CD14-positive monocyte (primary cell): ENCODE measurements at regions not wholly inside any gene's neighbourhood (a gene's known extent, or its start where the extent isn't known, plus 50 kb on each side); places are given as distances from the start of the nearest gene placed in this dataset.

Source experiments
- DNase-seq, 3 donors: peaks; one replicate each; pipeline ENCODE4 v3.0.0-alpha.2; 2011 to 2022
- H2AFZ ChIP-seq: 2 replicates; pipeline ENCODE4 v1.6.0; 2012; ENCODE audit warnings: mild to moderate bottlenecking, low read depth, low read length, inconsistent platforms; ENCODE audit not compliant: insufficient read depth, poor library complexity, severe bottlenecking
- H3K27ac ChIP-seq, 2 donors: 1 replicate in 1 of 2; 2 replicates in 1 of 2; pipeline ENCODE4 v1.5.1; 2012 to 2013; ENCODE audit warnings: low read length in 2 of 2, control low read depth in 1 of 2, inconsistent platforms in 1 of 2, low read depth in 1 of 2, mild to moderate bottlenecking in 1 of 2
- H3K27me3 ChIP-seq, 2 donors: one replicate each; pipeline versions ENCODE4 v1.6.0 to v1.6.1; 2011 to 2013; ENCODE audit warnings: low read length in 2 of 2; ENCODE audit not compliant: control insufficient read depth in 2 of 2, insufficient read depth in 2 of 2
- H3K36me3 ChIP-seq, 2 donors: replicated peaks in 1 of 2; 1 replicate in 1 of 2; 2 replicates in 1 of 2; pipeline versions ENCODE4 v1.5.1 to v1.6.1; 2012 to 2013; ENCODE audit warnings: low read length in 2 of 2, control low read depth in 1 of 2, inconsistent platforms in 1 of 2, mild to moderate bottlenecking in 1 of 2; ENCODE audit not compliant: insufficient read depth in 2 of 2, control insufficient read depth in 1 of 2
- H3K4me1 ChIP-seq, 2 donors: 1 replicate in 1 of 2; 2 replicates in 1 of 2; pipeline versions ENCODE4 v1.5.1 to v1.6.1; 2012 to 2013; ENCODE audit warnings: low read length in 2 of 2, control low read depth in 1 of 2, inconsistent platforms in 1 of 2, mild to moderate bottlenecking in 1 of 2, moderate library complexity in 1 of 2; ENCODE audit not compliant: insufficient read depth in 2 of 2, control insufficient read depth in 1 of 2
- H3K4me2 ChIP-seq: replicated peaks from 2 replicates; pipeline ENCODE3; 2012; ENCODE audit warnings: low read length, moderate library complexity, mild to moderate bottlenecking; ENCODE audit not compliant: poor library complexity, severe bottlenecking; ENCODE audit errors: extremely low read depth
- H3K4me3 ChIP-seq, 3 experiments: fragments of 200-600 bp in 1 of 3; sonication (generic) in 1 of 3; replicated peaks in 1 of 3; 1 replicate in 2 of 3; 2 replicates in 1 of 3; pipeline ENCODE4 v1.5.1; 2011 to 2013; ENCODE audit warnings: low read length in 3 of 3, mild to moderate bottlenecking in 3 of 3, control low read depth in 2 of 3, low read depth in 2 of 3, inconsistent platforms in 1 of 3, moderate library complexity in 1 of 3
- H3K79me2 ChIP-seq: 2 replicates; pipeline ENCODE4 v1.6.0; 2012; ENCODE audit warnings: mild to moderate bottlenecking, control low read depth, inconsistent platforms, low read length, moderate library complexity; ENCODE audit not compliant: insufficient read depth
- H3K9ac ChIP-seq: 2 replicates; pipeline ENCODE4 v1.6.0; 2017; ENCODE audit warnings: low read length, mild to moderate bottlenecking; ENCODE audit not compliant: insufficient read depth, poor library complexity, severe bottlenecking
- H3K9me3 ChIP-seq, 2 donors: replicated peaks in 1 of 2; 1 replicate in 1 of 2; 2 replicates in 1 of 2; pipeline versions ENCODE4 v1.5.1 to v1.6.1; 2012 to 2013; ENCODE audit warnings: low read length in 2 of 2, control low read depth in 1 of 2; ENCODE audit not compliant: control insufficient read depth in 1 of 2, insufficient read depth in 1 of 2
- H4K20me1 ChIP-seq: 2 replicates; pipeline ENCODE4 v1.6.0; 2012; ENCODE audit warnings: mild to moderate bottlenecking, low read length, control low read depth, moderate library complexity; ENCODE audit not compliant: insufficient read depth
- H3K27ac Mint-ChIP-seq, 7 donors: one replicate each; pipeline ENCODE4 v1.8.0; 2020; ENCODE audit warnings: mild to moderate bottlenecking in 7 of 7, mixed read lengths in 7 of 7, moderate library complexity in 6 of 7, inconsistent platforms in 2 of 7
- H3K27me3 Mint-ChIP-seq, 3 donors: one replicate each; pipeline ENCODE4 v1.8.0; 2021 to 2022; ENCODE audit warnings: low read depth in 3 of 3, mild to moderate bottlenecking in 3 of 3, mixed read lengths in 3 of 3, moderate library complexity in 3 of 3, inconsistent platforms in 1 of 3
- H3K36me3 Mint-ChIP-seq, 2 donors: one replicate each; pipeline ENCODE4 v1.8.0; 2020; ENCODE audit warnings: mixed read lengths in 2 of 2, inconsistent platforms in 1 of 2, mild to moderate bottlenecking in 1 of 2
- H3K4me1 Mint-ChIP-seq: one replicate; pipeline ENCODE4 v1.8.0; 2020; ENCODE audit warnings: mild to moderate bottlenecking, mixed read lengths
- H3K4me3 Mint-ChIP-seq, 2 donors: one replicate each; pipeline ENCODE4 v1.8.0; 2020; ENCODE audit warnings: mild to moderate bottlenecking in 2 of 2, mixed read lengths in 2 of 2, moderate library complexity in 1 of 2
- H3K9me3 Mint-ChIP-seq, 7 donors: one replicate each; pipeline ENCODE4 v1.8.0; 2020 to 2022; ENCODE audit warnings: mixed read lengths in 7 of 7, mild to moderate bottlenecking in 6 of 7, moderate library complexity in 6 of 7, inconsistent platforms in 2 of 7
- WGBS: methylation state at CpG from one replicate; pipeline ENCODE4 v1.1.5; 2013; ENCODE audit warnings: missing lambda C conversion rate; ENCODE audit not compliant: insufficient coverage; 5-methylcytosine and 5-hydroxymethylcytosine counted together
- intact Hi-C, 2 donors: fragments of 100-400 bp; cut with micrococcal nuclease; formaldehyde crosslinking; loops; one replicate each; pipeline versions ENCODE4 v1.15.0 to v1.15.1; 2023
- TF ChIP-seq, protein P1 (sequence below): fragments of 200-600 bp; IDR thresholded peaks from one replicate; pipeline ENCODE4 v1.8.0; 2022; ENCODE audit warnings: antibody characterized with exemption, mild to moderate bottlenecking

DNA sequence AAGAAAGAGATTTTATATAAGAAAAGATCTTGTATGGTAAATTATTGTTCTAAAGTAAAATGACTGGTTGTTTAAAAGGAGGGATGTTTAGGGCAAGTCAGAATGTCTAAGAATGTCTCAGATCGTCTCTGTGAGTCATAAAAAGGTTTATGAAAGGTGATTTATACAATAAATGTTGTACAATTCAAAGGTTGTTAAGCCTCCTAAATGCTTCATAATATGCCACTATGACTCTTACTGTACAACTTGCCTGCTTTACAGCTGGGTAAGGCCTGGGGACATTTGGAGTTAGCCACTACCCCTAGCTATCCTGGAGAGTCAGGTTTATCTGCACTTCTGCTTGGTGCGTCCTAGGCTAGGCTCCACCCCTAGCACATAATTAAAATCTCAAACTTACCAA is 927.4 kb downstream of the FSCB start:
- Mint-ChIP-seq H3K4me1 (no peaks in the 10 kb centered on the region), H3K27me3 (no peaks in the 10 kb centered on the region), H3K4me3 (no peak overlapping the region), H3K27ac (no peak overlapping the region), H3K9me3 (peaks cover 4 to 21% (median 9%) of the 10 kb centered on the region in 7 donors), H3K36me3 (no peaks in the 10 kb centered on the region)
- no peak for DNase-seq
- Histone ChIP-seq H3K4me3 (no peak overlapping the region), H3K4me2 (no peak overlapping the region), H3K27me3 (no peaks in the 10 kb centered on the region), H3K36me3 (no peaks in the 10 kb centered on the region), H3K9me3 (peaks cover 4 to 12% of the 10 kb centered on the region in 2 donors), H2AFZ (no peak overlapping the region), H3K4me1 (no peaks in the 10 kb centered on the region), H3K79me2 (no peaks in the 10 kb centered on the region), H4K20me1 (no peaks in the 10 kb centered on the region), H3K27ac (no peak overlapping the region), H3K9ac (no peak overlapping the region)
- intact Hi-C loops, result no loop called here
- WGBS, result no CpG with 5 or more reads among the region's 2 CpGs
- TF ChIP-seq, protein P1, sequence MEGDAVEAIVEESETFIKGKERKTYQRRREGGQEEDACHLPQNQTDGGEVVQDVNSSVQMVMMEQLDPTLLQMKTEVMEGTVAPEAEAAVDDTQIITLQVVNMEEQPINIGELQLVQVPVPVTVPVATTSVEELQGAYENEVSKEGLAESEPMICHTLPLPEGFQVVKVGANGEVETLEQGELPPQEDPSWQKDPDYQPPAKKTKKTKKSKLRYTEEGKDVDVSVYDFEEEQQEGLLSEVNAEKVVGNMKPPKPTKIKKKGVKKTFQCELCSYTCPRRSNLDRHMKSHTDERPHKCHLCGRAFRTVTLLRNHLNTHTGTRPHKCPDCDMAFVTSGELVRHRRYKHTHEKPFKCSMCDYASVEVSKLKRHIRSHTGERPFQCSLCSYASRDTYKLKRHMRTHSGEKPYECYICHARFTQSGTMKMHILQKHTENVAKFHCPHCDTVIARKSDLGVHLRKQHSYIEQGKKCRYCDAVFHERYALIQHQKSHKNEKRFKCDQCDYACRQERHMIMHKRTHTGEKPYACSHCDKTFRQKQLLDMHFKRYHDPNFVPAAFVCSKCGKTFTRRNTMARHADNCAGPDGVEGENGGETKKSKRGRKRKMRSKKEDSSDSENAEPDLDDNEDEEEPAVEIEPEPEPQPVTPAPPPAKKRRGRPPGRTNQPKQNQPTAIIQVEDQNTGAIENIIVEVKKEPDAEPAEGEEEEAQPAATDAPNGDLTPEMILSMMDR, result no peak

DNA sequence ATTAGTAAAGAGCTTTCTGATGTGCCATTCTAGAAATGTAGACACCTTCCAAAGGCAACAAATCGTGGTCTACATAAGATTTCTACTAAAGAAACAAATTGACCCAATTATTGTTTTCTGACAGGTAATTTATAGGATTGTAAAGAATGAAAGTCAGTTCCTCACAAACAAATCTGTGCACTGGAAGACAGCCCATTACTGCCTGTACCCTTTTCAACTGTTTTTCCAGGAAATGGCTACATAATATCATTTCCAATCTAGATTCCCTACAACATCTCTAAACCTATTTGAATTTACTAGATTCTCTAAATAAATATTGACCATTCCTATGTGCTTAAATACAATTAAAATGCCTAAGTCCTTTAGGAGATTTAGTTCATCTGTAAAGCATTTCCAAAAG is 939.1 kb downstream of the FSCB start:
- H3K36me3 Mint-ChIP-seq, result no peaks in the 10 kb centered on the region
- no CpG with 5 or more reads among the region's 1 CpG for WGBS
- Histone ChIP-seq H3K4me2 (no peak overlapping the region), H3K27ac (no peak overlapping the region), H3K4me3 (no peak overlapping the region), H3K79me2 (no peaks in the 10 kb centered on the region), H4K20me1 (no peaks in the 10 kb centered on the region), H2AFZ (no peak overlapping the region), H3K36me3 (no peaks in the 10 kb centered on the region), H3K9ac (no peak overlapping the region), H3K27me3 (no peaks in the 10 kb centered on the region), H3K9me3 (no peaks in the 10 kb centered on the region), H3K4me1 (no peaks in the 10 kb centered on the region)
- intact Hi-C loops, result no loop called here
- DNase-seq, result no peak
- H3K4me1 Mint-ChIP-seq, result no peaks in the 10 kb centered on the region
- no peaks in the 10 kb centered on the region for H3K27me3 Mint-ChIP-seq
- no peak overlapping the region for H3K27ac Mint-ChIP-seq
- no peak overlapping the region for H3K4me3 Mint-ChIP-seq
- TF ChIP-seq, protein P1, result no peak
- peaks cover 0 to 13% (median 2%) of the 10 kb centered on the region in 7 donors for H3K9me3 Mint-ChIP-seq
